OCI-LY1 (cell line): ENCODE measurements at regions not wholly inside any gene's neighbourhood (a gene's known extent, or its start where the extent isn't known, plus 50 kb on each side); places are given as distances from the start of the nearest gene placed in this dataset.

Experiments
- H2AFZ ChIP-seq: fragments of 200-600 bp; sonication (generic), shearing (Covaris generic); 2 replicates; pipeline ENCODE4 v1.6.0; 2014; ENCODE audit warnings: antibody characterized with exemption, mild to moderate bottlenecking, low read length
- H3F3A ChIP-seq: fragments of 200-600 bp; sonication (generic), shearing (Covaris generic); 2 replicates; pipeline ENCODE4 v1.6.0; 2014; ENCODE audit warnings: mild to moderate bottlenecking, antibody characterized with exemption, low read length, moderate library complexity; ENCODE audit not compliant: insufficient read depth
- H3K27ac ChIP-seq: fragments of 200-600 bp; sonication (generic); 2 replicates; pipeline ENCODE4 v1.5.1; 2014; ENCODE audit warnings: low read length, mixed run types, mild to moderate bottlenecking, low read depth; ENCODE audit not compliant: poor library complexity, severe bottlenecking
- H3K27me3 ChIP-seq: fragments of 200-600 bp; sonication (generic); 2 replicates; pipeline ENCODE4 v1.6.0; 2014; ENCODE audit warnings: antibody characterized with exemption, mild to moderate bottlenecking, low read length, moderate library complexity; ENCODE audit not compliant: insufficient read depth
- H3K36me3 ChIP-seq: fragments of 200-600 bp; sonication (generic); 2 replicates; pipeline ENCODE4 v1.6.1; 2014; ENCODE audit warnings: mild to moderate bottlenecking, antibody characterized with exemption, low read length, moderate library complexity, mixed read lengths; ENCODE audit not compliant: insufficient read depth
- H3K4me1 ChIP-seq: fragments of 200-600 bp; sonication (generic); 2 replicates; pipeline ENCODE4 v1.5.1; 2014; ENCODE audit warnings: mild to moderate bottlenecking, low read length, moderate library complexity; ENCODE audit not compliant: insufficient read depth, severe bottlenecking
- H3K4me2 ChIP-seq: fragments of 200-600 bp; sonication (generic), shearing (Covaris generic); 2 replicates; pipeline ENCODE4 v1.6.1; 2014; ENCODE audit warnings: low read length
- H3K4me3 ChIP-seq: fragments of 200-600 bp; sonication (generic); 2 replicates; pipeline ENCODE4 v1.5.1; 2014; ENCODE audit warnings: low read length, low read depth, mild to moderate bottlenecking, mixed read lengths; ENCODE audit not compliant: poor library complexity, severe bottlenecking
- H3K79me2 ChIP-seq: fragments of 200-600 bp; shearing (Covaris generic); 2 replicates; pipeline ENCODE4 v1.6.1; 2016; ENCODE audit warnings: mixed run types, low read length, mixed read lengths; ENCODE audit not compliant: insufficient read depth
- H3K9ac ChIP-seq: fragments of 200-600 bp; sonication (generic), shearing (Covaris generic); 2 replicates; pipeline ENCODE4 v1.6.1; 2014; ENCODE audit warnings: mild to moderate bottlenecking, low read length, mixed read lengths
- H3K9me2 ChIP-seq: fragments of 200-600 bp; sonication (generic), shearing (Covaris generic); 2 replicates; pipeline ENCODE4 v1.6.1; 2014; ENCODE audit warnings: low read depth, mild to moderate bottlenecking, low read length, mixed read lengths
- H3K9me3 ChIP-seq: fragments of 200-600 bp; shearing (Covaris generic); 2 replicates; pipeline ENCODE4 v1.6.1; 2014; ENCODE audit warnings: low read length, mixed read lengths
- H4K20me1 ChIP-seq: fragments of 200-600 bp; sonication (generic), shearing (Covaris generic); 2 replicates; pipeline ENCODE4 v1.6.0; 2016; ENCODE audit warnings: mild to moderate bottlenecking, low read length; ENCODE audit not compliant: insufficient read depth
- EZH2 ChIP-seq: fragments of 200-600 bp; sonication (generic), shearing (Covaris generic); IDR thresholded peaks from 2 replicates; pipeline ENCODE4 v1.8.0; 2017; ENCODE audit warnings: borderline replicate concordance, mixed run types, mild to moderate bottlenecking, antibody characterized with exemption, low read length, moderate library complexity, mixed read lengths
- TF ChIP-seq, protein P1 (sequence below): fragments of 200-600 bp; sonication (generic), shearing (Covaris generic); IDR thresholded peaks from 2 replicates; pipeline ENCODE4 v1.5.1; 2017; ENCODE audit warnings: mild to moderate bottlenecking, antibody characterized with exemption, low read length, moderate library complexity, mixed read lengths

DNA sequence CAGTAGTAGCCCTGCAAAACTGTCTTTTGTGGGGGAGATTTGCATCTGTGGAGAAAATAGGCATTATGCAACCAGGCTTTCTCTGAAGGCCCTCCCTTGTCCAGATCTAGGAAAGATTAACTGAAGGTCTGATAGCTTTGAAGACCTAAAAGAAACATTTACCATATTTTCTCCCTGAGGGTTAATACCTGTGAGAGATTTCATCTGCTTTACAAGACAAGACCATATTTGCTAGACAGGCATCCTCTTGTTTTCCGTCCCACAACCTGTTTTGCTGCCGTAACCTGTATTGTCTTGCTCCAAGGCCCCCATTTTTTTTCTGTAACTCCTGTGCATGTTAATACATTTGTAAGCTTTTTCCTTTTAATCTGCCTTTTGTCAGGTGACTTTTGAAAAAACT is 1985.2 kb upstream of the CDH9 start:
- H3K4me2 ChIP-seq = no peak overlapping the region
- H3K27me3 ChIP-seq = no peaks in the 10 kb centered on the region
- no peak overlapping the region for H3K9ac ChIP-seq
- no peaks in the 10 kb centered on the region for H3F3A ChIP-seq
- H3K36me3 ChIP-seq = no peaks in the 10 kb centered on the region
- H2AFZ ChIP-seq = no peak overlapping the region
- H4K20me1 ChIP-seq = no peaks in the 10 kb centered on the region
- no peak overlapping the region for H3K4me3 ChIP-seq
- no peaks in the 10 kb centered on the region for H3K79me2 ChIP-seq
- H3K9me3 ChIP-seq = no peaks in the 10 kb centered on the region
- TF ChIP-seq EZH2 = no peak
- TF ChIP-seq, protein P1, sequence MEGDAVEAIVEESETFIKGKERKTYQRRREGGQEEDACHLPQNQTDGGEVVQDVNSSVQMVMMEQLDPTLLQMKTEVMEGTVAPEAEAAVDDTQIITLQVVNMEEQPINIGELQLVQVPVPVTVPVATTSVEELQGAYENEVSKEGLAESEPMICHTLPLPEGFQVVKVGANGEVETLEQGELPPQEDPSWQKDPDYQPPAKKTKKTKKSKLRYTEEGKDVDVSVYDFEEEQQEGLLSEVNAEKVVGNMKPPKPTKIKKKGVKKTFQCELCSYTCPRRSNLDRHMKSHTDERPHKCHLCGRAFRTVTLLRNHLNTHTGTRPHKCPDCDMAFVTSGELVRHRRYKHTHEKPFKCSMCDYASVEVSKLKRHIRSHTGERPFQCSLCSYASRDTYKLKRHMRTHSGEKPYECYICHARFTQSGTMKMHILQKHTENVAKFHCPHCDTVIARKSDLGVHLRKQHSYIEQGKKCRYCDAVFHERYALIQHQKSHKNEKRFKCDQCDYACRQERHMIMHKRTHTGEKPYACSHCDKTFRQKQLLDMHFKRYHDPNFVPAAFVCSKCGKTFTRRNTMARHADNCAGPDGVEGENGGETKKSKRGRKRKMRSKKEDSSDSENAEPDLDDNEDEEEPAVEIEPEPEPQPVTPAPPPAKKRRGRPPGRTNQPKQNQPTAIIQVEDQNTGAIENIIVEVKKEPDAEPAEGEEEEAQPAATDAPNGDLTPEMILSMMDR = no peak
- H3K9me2 ChIP-seq = no peaks in the 10 kb centered on the region
- no peaks in the 10 kb centered on the region for H3K4me1 ChIP-seq
- H3K27ac ChIP-seq = no peak overlapping the region

DNA sequence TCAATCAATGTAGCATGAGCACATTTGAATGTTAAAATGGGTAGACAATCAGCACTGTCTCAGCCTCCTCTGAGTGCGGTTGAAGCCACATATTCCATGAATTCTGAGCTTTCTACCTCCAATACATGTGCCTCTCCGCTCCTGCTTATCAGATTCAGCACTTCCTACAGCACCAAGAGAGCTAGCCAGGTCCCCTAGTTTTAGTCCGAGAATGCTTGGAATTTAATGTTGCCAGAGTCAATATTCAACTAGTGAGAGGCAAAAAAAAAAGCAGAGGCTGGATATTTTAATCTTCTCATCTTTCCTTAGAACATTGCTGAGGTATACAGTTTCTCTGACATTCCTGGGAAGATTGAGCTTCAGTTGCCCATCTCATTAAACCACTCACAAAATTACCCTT is 1979.1 kb upstream of the CDH9 start:
- no peak overlapping the region for H3K9ac ChIP-seq
- no peaks in the 10 kb centered on the region for H3K36me3 ChIP-seq
- H3K4me1 ChIP-seq = no peaks in the 10 kb centered on the region
- no peak overlapping the region for H3K27ac ChIP-seq
- H2AFZ ChIP-seq = no peak overlapping the region
- H3K27me3 ChIP-seq = no peaks in the 10 kb centered on the region
- H3F3A ChIP-seq = no peaks in the 10 kb centered on the region
- H3K9me2 ChIP-seq = no peaks in the 10 kb centered on the region
- no peak overlapping the region for H3K4me2 ChIP-seq
- no peaks in the 10 kb centered on the region for H4K20me1 ChIP-seq
- H3K9me3 ChIP-seq = no peaks in the 10 kb centered on the region
- no peak overlapping the region for H3K4me3 ChIP-seq
- no peaks in the 10 kb centered on the region for H3K79me2 ChIP-seq
- TF ChIP-seq, protein P1 = no peak
- no peak for TF ChIP-seq EZH2

DNA sequence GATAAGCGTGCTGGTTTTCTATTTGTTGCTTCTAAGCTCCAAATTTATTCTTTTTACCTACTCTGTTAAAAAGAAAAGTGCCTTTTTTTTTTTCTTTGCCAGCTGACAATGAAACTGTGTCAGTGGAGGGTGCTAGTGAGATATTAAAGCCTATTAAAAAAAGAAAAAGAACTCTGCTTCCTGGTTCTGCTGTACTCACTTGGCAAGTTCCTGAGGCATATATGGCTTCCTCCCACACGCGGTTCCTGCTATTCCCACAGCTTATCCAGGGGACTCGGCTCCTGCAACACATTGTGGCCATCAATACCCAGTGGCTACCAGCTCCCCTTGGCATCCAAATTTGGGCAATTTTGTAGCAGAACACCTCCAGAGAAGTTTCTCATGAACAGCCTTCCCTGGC is 1977.7 kb upstream of the CDH9 start:
- TF ChIP-seq, protein P1 = no peak
- TF ChIP-seq EZH2 = no peak
- Histone ChIP-seq H3K4me1 (no peaks in the 10 kb centered on the region), H3K4me3 (no peak overlapping the region), H2AFZ (no peak overlapping the region), H3K27me3 (no peaks in the 10 kb centered on the region), H3K9me2 (no peaks in the 10 kb centered on the region), H3K4me2 (no peak overlapping the region), H3K36me3 (no peaks in the 10 kb centered on the region), H3K27ac (no peak overlapping the region), H3K9me3 (no peaks in the 10 kb centered on the region), H4K20me1 (no peaks in the 10 kb centered on the region), H3K9ac (no peak overlapping the region), H3F3A (no peaks in the 10 kb centered on the region), H3K79me2 (no peaks in the 10 kb centered on the region)
